ENCODE measurements at regions not wholly inside any gene's neighbourhood (a gene's known extent, or its start where the extent isn't known, plus 50 kb on each side); places are given as distances from the start of the nearest gene placed in this dataset.

GRCh38 chr5:62680121-62680520 is 101.5 kb downstream of the LRRC70 start:
- POLR2A ChIA-PET: no interaction called here
- no peak overlapping the region for H3K4me3 ChIP-seq (ENCODE audit: low read depth, low read length, poor library complexity, severe bottlenecking)
- no peaks in the 10 kb centered on the region for H3K9me3 ChIP-seq (ENCODE audit: low read length)
- CTCF ChIA-PET (ENCODE audit: unreplicated experiment): no interaction called here
- H3K27ac ChIP-seq (ENCODE audit: low read depth, low read length, poor library complexity, severe bottlenecking): no peak overlapping the region
- H3K4me2 ChIP-seq (ENCODE audit: low read length): no peak overlapping the region
- no peak for TF ChIP-seq CTCF (conservative IDR thresholded peaks at IDR 0.05; ENCODE audit: low read length)
- no peak for TF ChIP-seq EZH2phosphoT487 (IDR thresholded peaks at IDR 0.05; ENCODE audit: borderline replicate concordance, low read depth, low read length)
- no peak overlapping the region for H2AFZ ChIP-seq (ENCODE audit: low read length)
- H3K36me3 ChIP-seq (ENCODE audit: insufficient read depth, low read length): no peaks in the 10 kb centered on the region
- no peak for DNase-seq (ENCODE audit: low spot score)
- no peaks in the 10 kb centered on the region for H3K9me2 ChIP-seq (ENCODE audit: insufficient read depth, low read length)
- no TSS peak for BruUV-seq (replicated peaks)
- no peaks in the 10 kb centered on the region for H3K4me1 ChIP-seq (ENCODE audit: insufficient read depth, low read length, poor library complexity, severe bottlenecking)
- no peaks in the 10 kb centered on the region for H4K20me1 ChIP-seq (ENCODE audit: insufficient read depth, low read length)
- no peaks in the 10 kb centered on the region for H3K79me2 ChIP-seq (ENCODE audit: insufficient read depth, low read depth, low read length)
- intact Hi-C loops (cut with micrococcal nuclease; ENCODE audit: unreplicated experiment): no loop called here
